Hepatocyte (in vitro differentiated cells): ENCODE measurements at regions not wholly inside any gene's neighbourhood (a gene's known extent, or its start where the extent isn't known, plus 50 kb on each side); places are given as distances from the start of the nearest gene placed in this dataset.

Experiments used
- DNase-seq: peaks from one replicate; pipeline ENCODE4 v3.0.0-alpha.2; 2016; ENCODE audit warnings: low spot score
- H2AFZ ChIP-seq: fragments of 200-600 bp; sonication (generic); 2 replicates; pipeline ENCODE4 v1.6.0; 2016; ENCODE audit warnings: antibody characterized with exemption, mild to moderate bottlenecking
- H3K27ac ChIP-seq: fragments of 200-600 bp; sonication (generic); 2 replicates; pipeline ENCODE4 v1.5.1; 2016; ENCODE audit warnings: mild to moderate bottlenecking
- H3K27me3 ChIP-seq: fragments of 200-600 bp; sonication (generic); 2 replicates; pipeline ENCODE4 v1.6.1; 2016
- H3K36me3 ChIP-seq: fragments of 200-600 bp; sonication (generic); replicated peaks from 2 replicates; pipeline ENCODE4 v1.5.1; 2016; ENCODE audit warnings: low read depth; ENCODE audit not compliant: insufficient read depth
- H3K4me1 ChIP-seq: fragments of 200-600 bp; sonication (generic); 2 replicates; pipeline ENCODE4 v1.5.1; 2016; ENCODE audit warnings: mild to moderate bottlenecking, moderate library complexity; ENCODE audit not compliant: insufficient read depth
- H3K4me2 ChIP-seq: fragments of 200-600 bp; sonication (generic); 2 replicates; pipeline ENCODE4 v1.6.0; 2016
- H3K4me3 ChIP-seq: fragments of 200-600 bp; sonication (generic); 2 replicates; pipeline ENCODE4 v1.5.1; 2016; ENCODE audit warnings: mild to moderate bottlenecking
- H3K79me2 ChIP-seq: fragments of 200-600 bp; sonication (generic); 2 replicates; pipeline ENCODE4 v1.6.0; 2017; ENCODE audit warnings: mild to moderate bottlenecking
- H3K9me2 ChIP-seq: fragments of 200-600 bp; sonication (generic); replicated peaks from 2 replicates; pipeline ENCODE4 v1.6.0; 2017; ENCODE audit warnings: mild to moderate bottlenecking; ENCODE audit not compliant: insufficient read depth
- H3K9me3 ChIP-seq: fragments of 200-600 bp; sonication (generic); 2 replicates; pipeline ENCODE4 v1.5.1; 2016; ENCODE audit warnings: low read depth, mild to moderate bottlenecking
- H4K20me1 ChIP-seq: fragments of 200-600 bp; sonication (generic); 2 replicates; pipeline ENCODE4 v1.6.0; 2016; ENCODE audit warnings: mild to moderate bottlenecking; ENCODE audit not compliant: insufficient read depth, poor library complexity, severe bottlenecking
- CTCF ChIP-seq: fragments of 200-600 bp; sonication (generic); IDR thresholded peaks from 2 replicates; pipeline ENCODE4 v1.5.1; 2016; ENCODE audit warnings: antibody characterized with exemption, mild to moderate bottlenecking; ENCODE audit not compliant: poor library complexity
- EZH2 ChIP-seq: fragments of 200-600 bp; sonication (generic); IDR thresholded peaks from 2 replicates; pipeline ENCODE4 v1.6.1; 2016; ENCODE audit warnings: antibody characterized with exemption, mild to moderate bottlenecking, borderline replicate concordance
- EZH2phosphoT487 ChIP-seq: fragments of 200-600 bp; sonication (generic); IDR thresholded peaks from one replicate; pipeline ENCODE4 v1.6.1; 2018; ENCODE audit warnings: antibody characterized with exemption, mild to moderate bottlenecking, low read depth, moderate library complexity; ENCODE audit not compliant: unreplicated experiment, severe bottlenecking
- WGBS: methylation state at CpG from one replicate; pipeline ENCODE4 v1.1.6; 2016; ENCODE audit warnings: low lambda C conversion rate; ENCODE audit errors: missing lambda C conversion rate; 5-methylcytosine and 5-hydroxymethylcytosine counted together

- Histone ChIP-seq H4K20me1 (no peaks in the 10 kb centered on the region), H3K27ac (no peak overlapping the region), H3K27me3 (no peaks in the 10 kb centered on the region), H3K9me2 (no peaks in the 10 kb centered on the region), H3K4me3 (no peak overlapping the region), H3K79me2 (no peaks in the 10 kb centered on the region), H3K36me3 (no peaks in the 10 kb centered on the region), H3K9me3 (no peaks in the 10 kb centered on the region), H2AFZ (no peak overlapping the region), H3K4me2 (no peak overlapping the region), H3K4me1 (no peaks in the 10 kb centered on the region)
- WGBS = 92% methylated on average over 3 of the region's 3 CpGs
- no peak for TF ChIP-seq CTCF
- no peak for TF ChIP-seq EZH2phosphoT487
- no peak for TF ChIP-seq EZH2
- DNase-seq = no peak
These were observed 318.4 kb downstream of the TXNL1 start for GRCh38 chr18:56319953-56320352.

GRCh38 chr18:56316727-56317126 lies 321.7 kb downstream of the TXNL1 start:
- H3K36me3 ChIP-seq = no peaks in the 10 kb centered on the region
- TF ChIP-seq CTCF = no peak
- no peak for TF ChIP-seq EZH2
- no peak for TF ChIP-seq EZH2phosphoT487
- no peak for DNase-seq
- H3K27me3 ChIP-seq = no peaks in the 10 kb centered on the region
- no peak overlapping the region for H3K4me2 ChIP-seq
- no peaks in the 10 kb centered on the region for H3K9me2 ChIP-seq
- H3K27ac ChIP-seq = no peak overlapping the region
- H3K9me3 ChIP-seq = no peaks in the 10 kb centered on the region
- no peak overlapping the region for H2AFZ ChIP-seq
- no peaks in the 10 kb centered on the region for H3K79me2 ChIP-seq
- 88% methylated on average over 2 of the region's 2 CpGs for WGBS
- H3K4me3 ChIP-seq = no peak overlapping the region
- no peaks in the 10 kb centered on the region for H3K4me1 ChIP-seq
- no peaks in the 10 kb centered on the region for H4K20me1 ChIP-seq

- DNase-seq = no peak
- 86% methylated on average over 1 of the region's 1 CpG for WGBS
- Histone ChIP-seq H3K36me3 (no peaks in the 10 kb centered on the region), H3K4me2 (no peak overlapping the region), H3K4me3 (no peak overlapping the region), H3K4me1 (no peaks in the 10 kb centered on the region), H3K79me2 (no peaks in the 10 kb centered on the region), H2AFZ (no peak overlapping the region), H4K20me1 (no peaks in the 10 kb centered on the region), H3K9me2 (no peaks in the 10 kb centered on the region), H3K27ac (no peak overlapping the region), H3K27me3 (no peaks in the 10 kb centered on the region), H3K9me3 (no peaks in the 10 kb centered on the region)
- TF ChIP-seq EZH2phosphoT487 (no peak), EZH2 (no peak), CTCF (no peak)
These were observed 323.0 kb downstream of the TXNL1 start for GRCh38 chr18:56315363-56315762.

DNA sequence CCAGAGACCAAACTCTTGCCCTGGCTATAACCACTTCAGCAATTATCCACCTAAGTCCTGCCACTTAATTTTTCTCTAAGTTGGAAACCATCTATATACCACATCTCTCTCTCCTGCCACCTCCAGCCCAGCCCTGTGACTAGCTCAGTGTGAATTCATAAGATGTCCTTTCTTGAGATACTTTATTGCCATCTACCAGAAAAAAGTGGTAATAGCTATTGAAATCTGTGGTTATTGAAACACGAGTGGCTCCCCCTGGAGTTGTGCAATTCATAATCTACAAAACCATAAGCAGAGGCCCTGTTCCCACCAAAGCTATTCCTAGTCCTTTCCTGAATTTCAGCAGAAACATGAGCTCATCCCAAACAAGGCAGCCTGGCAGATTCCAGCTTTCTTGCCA lies 324.0 kb downstream of the TXNL1 start:
- Histone ChIP-seq H3K4me1 (no peaks in the 10 kb centered on the region), H3K36me3 (no peaks in the 10 kb centered on the region), H4K20me1 (no peaks in the 10 kb centered on the region), H2AFZ (no peak overlapping the region), H3K9me3 (no peaks in the 10 kb centered on the region), H3K9me2 (no peaks in the 10 kb centered on the region), H3K27ac (no peak overlapping the region), H3K79me2 (no peaks in the 10 kb centered on the region), H3K4me2 (no peak overlapping the region), H3K27me3 (no peaks in the 10 kb centered on the region), H3K4me3 (no peak overlapping the region)
- TF ChIP-seq EZH2phosphoT487 = no peak
- no peak for TF ChIP-seq CTCF
- no peak for TF ChIP-seq EZH2
- no peak for DNase-seq
- WGBS = 76% methylated on average over 1 of the region's 1 CpG
